ENCODE measurements at regions not wholly inside any gene's neighbourhood (a gene's known extent, or its start where the extent isn't known, plus 50 kb on each side); places are given as distances from the start of the nearest gene placed in this dataset.
"Not testable (repeated sequence)": the region's sequence is repeated elsewhere in the genome, so short reads cannot be mapped to it uniquely, and the experiment has no call there.

- H3K9ac ChIP-seq, result no peak overlapping the region
- no peaks in the 10 kb centered on the region for H3K4me1 ChIP-seq (ENCODE audit: low read depth, poor library complexity, severe bottlenecking)
- H3K27ac ChIP-seq, result no peak overlapping the region
- no peak for TF ChIP-seq CTCF (conservative IDR thresholded peaks at IDR 0.05; ENCODE audit: low read depth, low read length)
- no peaks in the 10 kb centered on the region for H3K36me3 ChIP-seq (ENCODE audit: insufficient read depth)
- no peak overlapping the region for H2AFZ ChIP-seq (ENCODE audit: low read depth)
- no peak overlapping the region for H3K4me2 ChIP-seq
- no peaks in the 10 kb centered on the region for H3K27me3 ChIP-seq (ENCODE audit: insufficient read depth, low read depth)
- H3K4me3 ChIP-seq (IDR thresholded peaks at IDR 0.05; ENCODE audit: insufficient read depth, low read depth, low read length), result no peak overlapping the region
- no peaks in the 10 kb centered on the region for H4K20me1 ChIP-seq (ENCODE audit: insufficient read depth)
- no peaks in the 10 kb centered on the region for H3K79me2 ChIP-seq (ENCODE audit: insufficient read depth, low read depth)
Measured at GRCh38 chr10:117457932-117458331, 82.7 kb upstream of the PDZD8 start.

DNA sequence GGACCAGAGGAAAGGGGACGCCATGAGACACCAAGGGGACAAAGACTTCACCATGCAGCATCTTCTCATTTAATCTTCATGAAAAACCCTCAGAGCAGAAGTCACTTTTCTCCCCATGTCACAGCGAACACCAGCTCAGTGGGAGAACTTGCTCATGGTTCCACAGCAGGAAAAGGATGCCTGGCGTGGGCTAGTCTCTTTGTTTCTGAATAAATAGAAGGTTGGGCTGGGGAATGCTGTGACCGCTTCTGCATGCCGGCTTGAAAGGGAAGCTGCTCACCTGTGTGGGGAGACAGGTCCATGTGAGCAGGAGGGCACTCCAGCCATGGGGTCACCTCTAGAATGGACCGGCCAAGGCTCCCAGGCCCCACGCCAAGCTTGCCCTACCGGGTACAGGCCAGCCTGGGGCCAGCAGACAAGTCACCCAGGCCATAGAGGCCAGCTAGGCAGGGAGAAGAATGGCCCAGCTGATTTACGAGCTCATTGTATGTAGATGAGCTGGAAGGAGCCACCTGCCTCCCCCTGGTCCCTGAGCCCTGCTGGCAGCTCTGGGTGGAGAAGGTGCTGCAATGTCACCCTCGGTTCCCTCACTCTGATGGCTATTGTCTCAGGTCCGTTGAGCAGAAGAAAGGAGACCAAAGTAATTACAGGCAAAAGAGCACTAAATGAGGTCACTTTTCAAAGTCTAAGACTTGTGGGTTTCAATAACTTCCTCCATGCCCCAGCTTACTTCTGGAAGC is 82.0 kb upstream of the PDZD8 start:
- no peaks in the 10 kb centered on the region for H3K27me3 ChIP-seq (ENCODE audit: insufficient read depth, low read depth)
- H3K79me2 ChIP-seq (ENCODE audit: insufficient read depth, low read depth), result no peaks in the 10 kb centered on the region
- H3K4me3 ChIP-seq (IDR thresholded peaks at IDR 0.05; ENCODE audit: insufficient read depth, low read depth, low read length), result no peak overlapping the region
- no peaks in the 10 kb centered on the region for H4K20me1 ChIP-seq (ENCODE audit: insufficient read depth)
- H3K4me2 ChIP-seq, result no peak overlapping the region
- no peaks in the 10 kb centered on the region for H3K36me3 ChIP-seq (ENCODE audit: insufficient read depth)
- H3K9ac ChIP-seq, result no peak overlapping the region
- H2AFZ ChIP-seq (ENCODE audit: low read depth), result no peak overlapping the region
- no peak for TF ChIP-seq CTCF (conservative IDR thresholded peaks at IDR 0.05; ENCODE audit: low read depth, low read length)
- H3K27ac ChIP-seq, result no peak overlapping the region
- no peaks in the 10 kb centered on the region for H3K4me1 ChIP-seq (ENCODE audit: low read depth, poor library complexity, severe bottlenecking)

DNA sequence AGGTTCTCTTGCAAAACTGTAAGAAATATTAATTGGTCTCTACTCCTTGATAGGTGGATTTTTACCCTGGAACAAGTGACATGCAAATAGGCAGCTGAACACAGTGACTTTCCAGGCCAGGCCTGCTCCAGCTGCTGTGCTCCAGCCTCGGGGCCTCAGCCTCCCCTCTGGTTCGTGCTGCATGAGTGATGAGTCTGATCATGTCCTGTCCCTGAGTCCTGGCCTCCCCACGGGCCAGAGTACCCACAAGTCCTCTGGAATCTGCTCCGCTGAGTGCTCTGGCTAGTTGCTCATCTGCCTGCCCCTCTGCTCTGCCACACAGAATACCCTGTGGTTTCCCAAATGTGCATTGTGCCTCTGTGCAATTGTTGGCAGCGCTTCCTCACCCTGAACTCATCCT is 80.1 kb upstream of the PDZD8 start:
- Histone ChIP-seq H3K27ac (no peak overlapping the region), H3K79me2 (ENCODE audit: insufficient read depth, low read depth) (no peaks in the 10 kb centered on the region), H3K9ac (no peak overlapping the region), H2AFZ (ENCODE audit: low read depth) (no peak overlapping the region), H3K4me2 (no peak overlapping the region), H4K20me1 (ENCODE audit: insufficient read depth) (no peaks in the 10 kb centered on the region), H3K4me1 (ENCODE audit: low read depth, poor library complexity, severe bottlenecking) (no peaks in the 10 kb centered on the region), H3K36me3 (ENCODE audit: insufficient read depth) (no peaks in the 10 kb centered on the region), H3K4me3 (IDR thresholded peaks at IDR 0.05; ENCODE audit: insufficient read depth, low read depth, low read length) (no peak overlapping the region), H3K27me3 (ENCODE audit: insufficient read depth, low read depth) (no peaks in the 10 kb centered on the region)
- no peak for TF ChIP-seq CTCF (conservative IDR thresholded peaks at IDR 0.05; ENCODE audit: low read depth, low read length)

GRCh38 chr10:117454502-117454901 is 79.3 kb upstream of the PDZD8 start:
- no peak overlapping the region for H3K4me2 ChIP-seq
- no peaks in the 10 kb centered on the region for H3K4me1 ChIP-seq (ENCODE audit: low read depth, poor library complexity, severe bottlenecking)
- no peak overlapping the region for H3K27ac ChIP-seq
- no peaks in the 10 kb centered on the region for H3K79me2 ChIP-seq (ENCODE audit: insufficient read depth, low read depth)
- no peak overlapping the region for H3K9ac ChIP-seq
- H4K20me1 ChIP-seq (ENCODE audit: insufficient read depth), result no peaks in the 10 kb centered on the region
- H3K4me3 ChIP-seq (IDR thresholded peaks at IDR 0.05; ENCODE audit: insufficient read depth, low read depth, low read length), result no peak overlapping the region
- TF ChIP-seq CTCF (conservative IDR thresholded peaks at IDR 0.05; ENCODE audit: low read depth, low read length), result no peak
- no peaks in the 10 kb centered on the region for H3K27me3 ChIP-seq (ENCODE audit: insufficient read depth, low read depth)
- no peak overlapping the region for H2AFZ ChIP-seq (ENCODE audit: low read depth)
- no peaks in the 10 kb centered on the region for H3K36me3 ChIP-seq (ENCODE audit: insufficient read depth)

DNA sequence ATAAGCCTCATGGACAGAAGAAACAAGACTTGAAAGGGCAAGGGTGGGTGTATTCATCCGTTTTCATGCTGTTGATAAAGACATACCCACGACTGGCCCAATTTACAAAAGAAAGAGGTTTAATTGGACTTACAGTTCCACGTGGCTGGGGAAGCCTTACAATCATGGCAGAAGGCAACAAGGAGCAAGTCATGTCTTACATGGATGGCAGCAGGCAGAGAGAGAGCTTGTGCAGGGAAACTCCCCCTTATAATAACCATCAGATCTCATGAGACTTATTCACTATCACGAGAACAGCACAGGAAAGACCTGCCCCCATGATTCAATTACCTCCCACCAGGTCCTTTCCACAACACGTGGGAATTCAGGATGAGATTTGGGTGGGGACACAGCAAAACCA is 78.2 kb upstream of the PDZD8 start:
- not testable (repeated sequence) for H3K79me2 ChIP-seq (ENCODE audit: insufficient read depth, low read depth); H4K20me1 ChIP-seq (ENCODE audit: insufficient read depth); H3K36me3 ChIP-seq (ENCODE audit: insufficient read depth); H3K4me2 ChIP-seq; H3K4me1 ChIP-seq (ENCODE audit: low read depth, poor library complexity, severe bottlenecking); H2AFZ ChIP-seq (ENCODE audit: low read depth); H3K4me3 ChIP-seq (IDR thresholded peaks at IDR 0.05; ENCODE audit: insufficient read depth, low read depth, low read length); H3K27me3 ChIP-seq (ENCODE audit: insufficient read depth, low read depth); H3K9ac ChIP-seq; H3K27ac ChIP-seq
